ENCODE measurements at regions not wholly inside any gene's neighbourhood (a gene's known extent, or its start where the extent isn't known, plus 50 kb on each side); places are given as distances from the start of the nearest gene placed in this dataset.

DNA sequence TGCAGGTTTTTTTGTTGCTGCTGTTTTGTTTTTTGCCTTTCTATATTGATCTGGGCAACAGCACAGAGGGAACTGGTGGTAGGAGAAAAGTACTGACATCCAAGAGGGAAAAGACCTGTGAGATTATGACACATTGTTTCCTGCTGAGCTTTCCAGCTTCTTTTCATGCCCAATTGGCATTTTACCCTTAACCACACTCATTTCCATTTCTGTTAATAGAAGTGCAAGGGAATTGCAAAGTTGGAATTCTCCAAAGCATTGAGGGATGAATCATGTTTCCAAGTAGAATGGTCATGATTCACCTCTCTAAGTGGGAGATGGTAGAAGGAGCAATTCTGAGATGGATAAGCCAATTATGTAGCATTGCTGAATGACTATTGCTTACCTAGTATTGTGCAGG lies 161.5 kb downstream of the PPARGC1A start:
- no peak for TF ChIP-seq POLR2A (IDR thresholded peaks at IDR 0.05)
- TF ChIP-seq, protein P1, sequence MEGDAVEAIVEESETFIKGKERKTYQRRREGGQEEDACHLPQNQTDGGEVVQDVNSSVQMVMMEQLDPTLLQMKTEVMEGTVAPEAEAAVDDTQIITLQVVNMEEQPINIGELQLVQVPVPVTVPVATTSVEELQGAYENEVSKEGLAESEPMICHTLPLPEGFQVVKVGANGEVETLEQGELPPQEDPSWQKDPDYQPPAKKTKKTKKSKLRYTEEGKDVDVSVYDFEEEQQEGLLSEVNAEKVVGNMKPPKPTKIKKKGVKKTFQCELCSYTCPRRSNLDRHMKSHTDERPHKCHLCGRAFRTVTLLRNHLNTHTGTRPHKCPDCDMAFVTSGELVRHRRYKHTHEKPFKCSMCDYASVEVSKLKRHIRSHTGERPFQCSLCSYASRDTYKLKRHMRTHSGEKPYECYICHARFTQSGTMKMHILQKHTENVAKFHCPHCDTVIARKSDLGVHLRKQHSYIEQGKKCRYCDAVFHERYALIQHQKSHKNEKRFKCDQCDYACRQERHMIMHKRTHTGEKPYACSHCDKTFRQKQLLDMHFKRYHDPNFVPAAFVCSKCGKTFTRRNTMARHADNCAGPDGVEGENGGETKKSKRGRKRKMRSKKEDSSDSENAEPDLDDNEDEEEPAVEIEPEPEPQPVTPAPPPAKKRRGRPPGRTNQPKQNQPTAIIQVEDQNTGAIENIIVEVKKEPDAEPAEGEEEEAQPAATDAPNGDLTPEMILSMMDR (IDR thresholded peaks at IDR 0.05), result no peak
